GM19239 (cell line): ENCODE measurements at regions not wholly inside any gene's neighbourhood (a gene's known extent, or its start where the extent isn't known, plus 50 kb on each side); places are given as distances from the start of the nearest gene placed in this dataset.

Experiments
- DNase-seq: peaks from one replicate; pipeline ENCODE4 v3.0.0; 2011; ENCODE audit warnings: low spot score; ENCODE audit not compliant: insufficient read length
- FAIRE-seq: peaks from 2 replicates; lab custom pipeline; 2011; peaks lifted over from hg19 to GRCh38; lab: Jason Lieb, UNC

DNA sequence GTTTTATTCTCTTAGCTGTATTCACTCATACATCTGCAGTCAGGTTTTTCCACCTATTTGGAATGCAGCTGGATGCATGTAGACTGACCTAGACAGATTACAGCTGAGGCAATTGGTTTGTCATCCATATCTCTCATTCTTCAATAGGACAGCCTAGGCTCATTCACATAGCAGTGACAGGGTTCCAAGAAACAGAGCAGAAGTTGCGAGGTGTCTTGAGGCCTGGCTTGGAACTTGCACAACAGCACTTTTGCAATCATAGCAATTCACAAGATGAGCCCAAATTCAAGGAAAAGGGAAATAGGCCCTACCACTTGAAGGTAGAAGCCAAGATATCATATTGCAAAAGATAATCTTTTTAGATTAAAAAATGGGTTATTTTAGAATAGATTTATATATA is 508.9 kb upstream of the JAG1 start:
- DNase-seq: no peak
- FAIRE-seq: no peak

DNA sequence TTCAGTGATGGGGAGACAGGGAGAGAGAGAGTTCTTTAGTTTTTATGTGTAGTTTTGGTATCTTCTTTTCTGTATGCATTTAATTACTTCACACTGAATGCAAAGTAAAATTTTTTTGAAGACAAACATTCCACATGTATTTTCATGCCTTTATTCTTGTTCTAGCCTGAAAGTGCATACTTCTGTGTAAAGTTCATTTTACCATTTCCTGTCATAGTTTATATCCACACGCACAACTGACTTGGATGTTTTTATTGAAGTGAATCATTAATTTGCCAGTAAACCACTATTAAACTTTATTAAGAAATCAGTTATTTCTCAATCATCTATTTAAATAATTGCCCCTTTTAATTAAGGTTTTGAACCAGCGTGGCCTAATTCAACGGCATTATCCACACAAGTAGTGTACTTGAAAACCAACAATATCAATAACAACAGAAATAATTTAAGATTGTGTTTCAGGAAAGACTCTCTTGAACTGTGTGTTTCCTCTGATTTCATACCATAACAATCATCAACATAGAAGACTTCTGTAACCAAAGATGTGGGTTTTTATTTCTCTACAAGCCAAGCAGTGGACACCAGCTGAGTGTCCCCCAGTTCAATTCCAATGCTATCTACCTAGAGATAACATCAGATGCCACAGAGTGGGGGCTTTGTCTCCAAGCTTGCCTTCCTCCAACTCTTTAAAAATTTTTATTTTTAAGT is 512.7 kb upstream of the JAG1 start:
- FAIRE-seq: no peak
- DNase-seq: no peak

DNA sequence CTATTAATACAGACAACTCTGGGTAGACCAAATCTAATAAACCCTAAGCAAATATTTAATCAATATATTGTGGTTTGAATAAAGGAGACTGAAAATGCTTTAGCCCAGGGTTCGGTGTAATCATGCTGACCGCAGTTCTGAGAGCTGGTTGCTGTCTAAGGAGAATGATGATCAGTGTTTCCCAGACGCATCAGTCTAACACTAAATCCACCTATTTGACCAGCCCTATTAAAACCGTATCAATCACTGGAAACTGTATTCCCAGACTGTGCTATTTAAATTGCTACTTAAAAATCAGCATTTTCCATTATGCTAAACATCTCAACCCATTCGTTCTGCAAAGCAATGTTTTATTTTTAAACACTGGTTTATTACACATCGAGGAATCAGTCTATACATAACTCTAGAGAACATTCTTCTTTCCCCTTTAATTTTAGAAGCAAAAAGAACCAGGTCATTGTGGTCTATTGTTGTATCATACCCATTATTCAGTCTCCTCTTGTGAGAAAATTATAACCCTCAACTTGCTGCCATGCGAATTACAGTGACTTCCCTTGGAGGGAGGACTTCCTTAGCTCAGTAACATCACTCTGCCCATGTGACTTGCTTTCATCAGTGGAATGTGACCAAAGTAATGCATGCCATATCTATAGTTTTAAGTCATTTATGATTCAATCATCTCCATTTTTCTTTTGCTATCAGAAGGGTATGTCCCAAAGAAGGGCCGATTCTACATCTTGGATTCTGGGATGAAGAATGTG is 515.2 kb upstream of the JAG1 start:
- FAIRE-seq (no peak), DNase-seq (no peak)

DNA sequence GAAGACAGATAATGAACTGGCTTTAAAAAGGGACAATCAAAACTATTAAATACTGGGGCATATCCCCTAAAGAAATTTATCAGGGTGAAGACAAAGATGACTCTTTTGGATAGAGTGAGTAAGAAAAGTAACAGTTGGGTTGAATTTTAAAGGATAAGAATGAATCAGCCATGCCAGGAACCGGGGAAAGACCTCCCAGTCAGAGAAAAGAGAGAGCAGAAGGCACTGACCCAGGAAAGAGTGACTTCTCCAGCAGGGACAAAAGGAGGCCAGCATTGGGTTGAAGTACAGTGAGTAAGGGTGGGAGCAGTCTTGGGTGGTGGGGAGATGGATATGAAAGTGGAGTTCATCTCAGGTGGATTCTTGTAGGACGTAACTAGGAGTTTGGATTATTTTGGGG is 516.9 kb upstream of the JAG1 start:
- FAIRE-seq (no peak), DNase-seq (no peak)

DNA sequence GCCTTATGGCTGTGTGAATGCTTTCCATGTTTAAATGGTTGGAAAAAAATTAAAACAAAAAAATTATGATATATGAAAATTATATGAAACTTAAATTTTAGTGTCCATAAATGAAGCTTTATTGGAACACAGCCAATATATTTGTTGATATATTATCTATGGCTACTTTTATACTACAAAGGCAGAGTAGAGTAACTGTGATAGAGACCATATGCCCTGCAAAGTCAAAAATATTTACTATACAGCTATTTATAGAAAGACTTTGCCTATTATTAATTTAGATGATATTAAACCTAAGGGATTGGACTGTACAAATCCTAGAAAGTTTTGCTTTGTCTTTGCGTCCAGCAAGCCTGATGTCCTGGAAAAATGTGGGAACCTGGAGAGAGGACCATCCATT is 518.3 kb upstream of the JAG1 start:
- FAIRE-seq (no peak), DNase-seq (no peak)

- FAIRE-seq: no peak
Observed at GRCh38 chr20:11193241-11193640, 519.4 kb upstream of the JAG1 start.

DNA sequence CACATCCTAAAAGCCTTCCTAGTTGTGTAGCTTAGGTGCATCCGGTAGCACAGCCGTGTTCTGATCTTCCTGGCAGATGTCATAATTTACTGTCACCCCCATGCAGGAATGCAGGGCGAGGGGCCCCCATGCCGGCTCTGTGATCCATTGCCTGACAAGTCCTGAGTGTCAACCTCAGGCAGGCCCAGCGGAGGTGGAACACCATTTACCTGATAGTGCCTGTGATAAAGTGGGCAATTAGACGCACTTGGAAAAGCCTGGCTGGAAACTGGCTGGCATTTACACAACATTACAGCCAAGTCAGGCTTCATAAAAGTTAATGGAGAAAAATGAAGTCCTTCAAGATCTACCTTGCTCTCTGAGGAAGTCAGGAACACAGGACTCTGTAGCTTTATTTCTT is 521.4 kb upstream of the JAG1 start:
- DNase-seq (no peak), FAIRE-seq (no peak)

More at GRCh38 chr20:11193241-11193640, 519.4 kb upstream of the JAG1 start:
- DNase-seq: no peak

GRCh38 chr20:11195899-11196558 is 522.2 kb upstream of the JAG1 start:
- DNase-seq: no peak
- FAIRE-seq: no peak

- FAIRE-seq (no peak), DNase-seq (no peak)
Observed at GRCh38 chr20:11197851-11198250, 524.1 kb upstream of the JAG1 start.

GRCh38 chr20:11200423-11200822 is 526.6 kb upstream of the JAG1 start:
- DNase-seq (no peak), FAIRE-seq (no peak)

- FAIRE-seq (peak; percentile 86), DNase-seq (peak; percentile 7)
Observed at GRCh38 chr20:11204926-11205768, 531.3 kb upstream of the JAG1 start.

DNA sequence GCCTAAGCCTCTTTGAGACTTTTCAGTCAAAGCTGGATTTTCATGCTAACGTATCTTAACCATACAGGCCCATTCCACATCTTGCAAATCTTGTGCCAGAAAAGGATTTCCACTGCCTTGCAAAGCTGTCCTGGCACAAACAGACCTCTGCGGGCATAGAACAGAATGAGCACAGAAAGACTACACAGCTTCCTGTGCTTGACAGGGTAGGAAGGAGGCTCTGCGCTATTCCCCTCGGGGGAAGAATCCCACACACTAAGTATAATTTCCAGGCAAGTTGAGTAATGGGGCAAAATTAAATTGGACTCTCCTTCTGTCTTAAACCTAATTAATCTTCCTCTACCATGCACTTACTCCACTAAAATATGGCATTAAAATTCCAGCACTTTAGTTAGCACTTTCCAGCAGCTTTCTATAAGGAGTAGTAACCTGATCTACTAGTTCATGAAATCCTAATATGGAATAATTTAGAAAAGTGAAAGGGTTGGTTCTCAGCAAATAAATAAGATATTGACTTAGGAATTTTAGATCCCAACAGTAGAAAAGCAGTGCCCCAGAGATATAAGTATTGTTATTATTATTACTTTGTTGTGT is 532.1 kb upstream of the JAG1 start:
- no peak for FAIRE-seq
- DNase-seq: no peak

DNA sequence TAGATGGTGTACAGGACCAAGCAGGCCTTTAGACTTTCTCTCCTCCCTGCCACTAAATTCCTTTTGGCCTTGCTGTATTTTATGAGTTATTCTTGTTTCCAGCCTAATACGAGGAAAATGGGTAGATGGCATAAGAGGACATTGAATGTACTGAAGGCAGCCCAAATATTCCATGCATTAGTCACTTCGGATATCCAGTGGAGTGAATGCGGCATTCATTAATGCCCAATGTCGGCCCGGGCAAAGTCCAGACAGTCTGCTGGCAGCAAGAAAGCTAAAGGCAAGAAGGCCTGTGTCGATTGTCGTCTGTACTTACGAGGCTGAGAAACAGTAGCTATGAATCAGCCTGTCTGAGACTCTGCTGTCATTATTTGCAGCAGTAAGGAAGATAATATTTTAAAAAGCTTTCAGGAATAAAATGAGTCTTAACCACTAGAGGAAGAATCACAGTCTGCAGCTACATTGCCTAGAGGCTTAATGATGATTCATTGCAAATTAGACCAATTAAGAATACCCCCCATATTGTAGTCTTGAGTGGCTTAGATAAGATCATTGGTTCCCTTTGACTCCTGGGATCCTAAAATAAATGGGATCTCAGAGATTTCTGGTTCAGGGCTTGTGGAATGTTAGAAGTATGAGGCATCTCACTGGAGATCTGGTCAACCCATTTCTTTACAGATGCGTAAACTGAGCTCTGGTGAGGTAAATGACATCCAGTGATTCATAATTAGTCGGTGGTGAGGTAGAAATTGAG is 534.1 kb upstream of the JAG1 start:
- DNase-seq (no peak), FAIRE-seq (no peak)

- DNase-seq (no peak), FAIRE-seq (no peak)
Observed at GRCh38 chr20:11210611-11211010, 536.8 kb upstream of the JAG1 start.

- DNase-seq: no peak
- no peak for FAIRE-seq
Observed at GRCh38 chr20:11212272-11212671, 538.5 kb upstream of the JAG1 start.

GRCh38 chr20:11212902-11213301 is 539.1 kb upstream of the JAG1 start:
- FAIRE-seq (no peak), DNase-seq (no peak)

GRCh38 chr20:11214256-11214840 is 540.5 kb upstream of the JAG1 start:
- FAIRE-seq (no peak), DNase-seq (no peak)

GRCh38 chr20:11216451-11217314 is 542.9 kb upstream of the JAG1 start:
- DNase-seq (no peak), FAIRE-seq (no peak)
